ENCODE measurements at regions not wholly inside any gene's neighbourhood (a gene's known extent, or its start where the extent isn't known, plus 50 kb on each side); places are given as distances from the start of the nearest gene placed in this dataset.

DNA sequence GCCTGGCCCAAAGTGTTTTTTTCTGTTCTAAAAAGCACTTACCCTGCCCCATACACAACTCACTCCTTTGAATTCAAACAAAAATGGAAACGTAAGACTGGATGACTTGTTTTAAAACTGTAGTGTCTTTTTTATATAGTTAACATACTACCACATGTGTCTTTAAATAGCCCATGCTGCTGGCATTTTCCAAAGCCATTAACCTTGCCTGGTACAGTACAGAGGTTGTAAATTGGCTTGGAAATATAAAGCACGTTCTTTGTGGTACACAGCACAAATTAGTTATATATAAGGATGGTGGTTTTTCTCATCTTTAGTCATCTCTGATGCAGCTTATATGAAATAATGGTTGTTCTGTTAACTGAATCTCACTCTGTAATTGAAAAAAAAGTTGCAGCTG lies 519.7 kb upstream of the ZNF608 start:
- ChIA-PET CTCF (no interaction called here), POLR2A (no interaction called here)
- in situ Hi-C loops (cut with HindIII; ENCODE audit: low pct_unique_long_range_greater_than_20kb, low sequenced_read_pairs) (no loop called here), intact Hi-C loops (cut with micrococcal nuclease; ENCODE audit: unreplicated experiment) (no loop called here)
- Histone ChIP-seq H3K27me3 (ENCODE audit: control insufficient read depth, insufficient read depth, low read length) (no peaks in the 10 kb centered on the region), H3K36me3 (ENCODE audit: control insufficient read depth, insufficient read depth, low read length) (no peaks in the 10 kb centered on the region), H3K4me1 (ENCODE audit: control insufficient read depth, insufficient read depth, low read length) (no peaks in the 10 kb centered on the region), H3K9me3 (ENCODE audit: control insufficient read depth, insufficient read depth, low read depth, low read length) (0 out of 2 replicates have a peak, but pooled peaks cover 4% of the 10 kb centered on the region), H3K4me3 (ENCODE audit: low read depth in 2 of 2, low read length in 2 of 2) (no peak overlapping the region), H3K27ac (ENCODE audit: low read length) (no peak overlapping the region)
- no peak for TF ChIP-seq CTCF (IDR thresholded peaks at IDR 0.05)
- no peak for TF ChIP-seq TCF7L2 (IDR thresholded peaks at IDR 0.05; ENCODE audit: low read depth, low read length)
- no peak for TF ChIP-seq POLR2AphosphoS5 (IDR thresholded peaks at IDR 0.05; ENCODE audit: low read depth, low read length)
- DNase-seq (ENCODE audit: low read depth, low spot score), result no peak
- ATAC-seq, result no peak
- BruUV-seq (replicated peaks), result no TSS peak

DNA sequence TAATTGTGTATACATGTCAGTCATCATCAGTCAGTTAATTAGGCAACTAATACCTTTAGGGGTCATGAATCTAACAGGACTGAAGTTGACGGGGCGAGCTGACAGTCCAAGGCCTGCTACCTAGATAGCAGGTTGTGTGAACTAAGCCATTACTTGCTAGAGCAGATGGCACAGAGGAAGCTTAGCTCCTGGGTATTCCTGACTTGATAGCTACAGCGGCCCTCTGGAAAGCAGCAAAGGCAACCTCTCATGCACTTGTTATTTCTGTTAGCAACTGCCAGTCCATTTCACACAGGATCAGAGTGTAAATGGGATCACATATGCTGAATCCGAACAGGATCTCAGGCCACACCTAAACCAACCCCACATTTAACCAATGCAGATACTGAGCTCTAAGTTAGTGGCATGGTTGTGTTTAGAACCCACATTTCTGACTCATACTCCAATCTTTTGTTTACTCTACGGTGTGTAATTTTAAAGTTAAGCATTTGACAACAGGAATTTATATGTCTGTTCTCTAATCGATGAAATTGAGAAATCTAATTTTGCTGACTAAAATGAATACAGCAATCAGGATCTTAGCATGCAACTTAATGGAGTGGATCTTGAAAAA lies 521.3 kb upstream of the ZNF608 start:
- no peak for DNase-seq (ENCODE audit: low read depth, low spot score)
- Histone ChIP-seq H3K4me3 (ENCODE audit: low read depth in 2 of 2, low read length in 2 of 2) (no peak overlapping the region), H3K27me3 (ENCODE audit: control insufficient read depth, insufficient read depth, low read length) (no peaks in the 10 kb centered on the region), H3K9me3 (ENCODE audit: control insufficient read depth, insufficient read depth, low read depth, low read length) (no peaks in the 10 kb centered on the region), H3K36me3 (ENCODE audit: control insufficient read depth, insufficient read depth, low read length) (no peaks in the 10 kb centered on the region), H3K27ac (ENCODE audit: low read length) (0 out of 2 replicates have a peak overlapping the region, but pooled peaks have one; percentile 15), H3K4me1 (ENCODE audit: control insufficient read depth, insufficient read depth, low read length) (no peaks in the 10 kb centered on the region)
- no peak for TF ChIP-seq SIN3A (IDR thresholded peaks at IDR 0.05; ENCODE audit: borderline replicate concordance, insufficient read depth, low read depth, low read length)
- no peak for TF ChIP-seq POLR2AphosphoS5 (IDR thresholded peaks at IDR 0.05; ENCODE audit: low read depth, low read length)
- TF ChIP-seq REST (IDR thresholded peaks at IDR 0.05; ENCODE audit: insufficient read depth in 1 of 2, low read depth in 2 of 2, low read length in 1 of 2), result no peak
- no peak for TF ChIP-seq TCF7L2 (IDR thresholded peaks at IDR 0.05; ENCODE audit: low read depth, low read length)
- TF ChIP-seq CTCF (IDR thresholded peaks at IDR 0.05), result no peak
- BruUV-seq (replicated peaks), result no TSS peak
- no peak for ATAC-seq
- in situ Hi-C loops (cut with HindIII; ENCODE audit: low pct_unique_long_range_greater_than_20kb, low sequenced_read_pairs) (no loop called here), intact Hi-C loops (cut with micrococcal nuclease; ENCODE audit: unreplicated experiment) (no loop called here)
- ChIA-PET POLR2A (no interaction called here), CTCF (no interaction called here)
